ENCODE measurements at regions not wholly inside any gene's neighbourhood (a gene's known extent, or its start where the extent isn't known, plus 50 kb on each side); places are given as distances from the start of the nearest gene placed in this dataset.

DNA sequence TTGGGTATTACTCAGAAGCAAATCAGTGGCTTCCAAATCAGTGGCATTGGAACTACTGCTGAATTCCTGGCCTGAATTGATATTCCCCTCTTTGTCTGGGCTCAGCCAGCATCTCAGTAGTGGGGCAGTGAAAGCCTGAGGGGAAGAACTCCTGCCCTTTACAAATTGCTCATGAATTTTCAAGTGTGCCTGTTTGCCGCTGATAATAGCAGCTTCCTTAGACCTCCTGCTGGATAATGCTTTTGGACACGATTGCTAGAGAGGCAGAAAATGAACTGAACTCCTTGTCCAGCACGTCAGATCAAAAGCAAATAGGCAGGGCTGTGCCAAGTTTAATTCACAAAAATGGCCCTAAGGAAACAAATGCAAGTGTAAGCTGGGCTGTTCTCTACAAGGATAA lies 91.3 kb upstream of the GZMB start:
- DNase-seq = no peak
- no peak overlapping the region for H3K18ac ChIP-seq (ENCODE audit: low read depth, low read length)
- H3K4ac ChIP-seq (ENCODE audit: low read depth, low read length) = no peak overlapping the region
- TF ChIP-seq RFX5 (IDR thresholded peaks at IDR 0.05; ENCODE audit: low read depth, low read length) (no peak), FOS (IDR thresholded peaks at IDR 0.05; ENCODE audit: low read depth, low read length) (no peak), RAD21 (IDR thresholded peaks at IDR 0.05; ENCODE audit: low read length) (no peak), MAFK (IDR thresholded peaks at IDR 0.05; ENCODE audit: low read depth, low read length) (no peak), POLR2A (IDR thresholded peaks at IDR 0.05; ENCODE audit: low read depth, low read length) (no peak), MXI1 (IDR thresholded peaks at IDR 0.05; ENCODE audit: borderline replicate concordance, low read depth, low read length) (no peak), NFE2L2 (IDR thresholded peaks at IDR 0.05; ENCODE audit: low read depth, low read length) (no peak)
- TF ChIP-seq, protein P1, sequence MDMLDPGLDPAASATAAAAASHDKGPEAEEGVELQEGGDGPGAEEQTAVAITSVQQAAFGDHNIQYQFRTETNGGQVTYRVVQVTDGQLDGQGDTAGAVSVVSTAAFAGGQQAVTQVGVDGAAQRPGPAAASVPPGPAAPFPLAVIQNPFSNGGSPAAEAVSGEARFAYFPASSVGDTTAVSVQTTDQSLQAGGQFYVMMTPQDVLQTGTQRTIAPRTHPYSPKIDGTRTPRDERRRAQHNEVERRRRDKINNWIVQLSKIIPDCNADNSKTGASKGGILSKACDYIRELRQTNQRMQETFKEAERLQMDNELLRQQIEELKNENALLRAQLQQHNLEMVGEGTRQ (IDR thresholded peaks at IDR 0.05; ENCODE audit: low read depth, low read length) = no peak
- TF ChIP-seq, protein P2, sequence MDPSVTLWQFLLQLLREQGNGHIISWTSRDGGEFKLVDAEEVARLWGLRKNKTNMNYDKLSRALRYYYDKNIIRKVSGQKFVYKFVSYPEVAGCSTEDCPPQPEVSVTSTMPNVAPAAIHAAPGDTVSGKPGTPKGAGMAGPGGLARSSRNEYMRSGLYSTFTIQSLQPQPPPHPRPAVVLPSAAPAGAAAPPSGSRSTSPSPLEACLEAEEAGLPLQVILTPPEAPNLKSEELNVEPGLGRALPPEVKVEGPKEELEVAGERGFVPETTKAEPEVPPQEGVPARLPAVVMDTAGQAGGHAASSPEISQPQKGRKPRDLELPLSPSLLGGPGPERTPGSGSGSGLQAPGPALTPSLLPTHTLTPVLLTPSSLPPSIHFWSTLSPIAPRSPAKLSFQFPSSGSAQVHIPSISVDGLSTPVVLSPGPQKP (IDR thresholded peaks at IDR 0.05; ENCODE audit: borderline replicate concordance, low read depth, low read length) = no peak
- TF ChIP-seq, protein P3, sequence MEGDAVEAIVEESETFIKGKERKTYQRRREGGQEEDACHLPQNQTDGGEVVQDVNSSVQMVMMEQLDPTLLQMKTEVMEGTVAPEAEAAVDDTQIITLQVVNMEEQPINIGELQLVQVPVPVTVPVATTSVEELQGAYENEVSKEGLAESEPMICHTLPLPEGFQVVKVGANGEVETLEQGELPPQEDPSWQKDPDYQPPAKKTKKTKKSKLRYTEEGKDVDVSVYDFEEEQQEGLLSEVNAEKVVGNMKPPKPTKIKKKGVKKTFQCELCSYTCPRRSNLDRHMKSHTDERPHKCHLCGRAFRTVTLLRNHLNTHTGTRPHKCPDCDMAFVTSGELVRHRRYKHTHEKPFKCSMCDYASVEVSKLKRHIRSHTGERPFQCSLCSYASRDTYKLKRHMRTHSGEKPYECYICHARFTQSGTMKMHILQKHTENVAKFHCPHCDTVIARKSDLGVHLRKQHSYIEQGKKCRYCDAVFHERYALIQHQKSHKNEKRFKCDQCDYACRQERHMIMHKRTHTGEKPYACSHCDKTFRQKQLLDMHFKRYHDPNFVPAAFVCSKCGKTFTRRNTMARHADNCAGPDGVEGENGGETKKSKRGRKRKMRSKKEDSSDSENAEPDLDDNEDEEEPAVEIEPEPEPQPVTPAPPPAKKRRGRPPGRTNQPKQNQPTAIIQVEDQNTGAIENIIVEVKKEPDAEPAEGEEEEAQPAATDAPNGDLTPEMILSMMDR (conservative IDR thresholded peaks at IDR 0.05; ENCODE audit: low read depth, low read length) = no peak
- H3K4me3 ChIP-seq (ENCODE audit: insufficient read depth, low read depth, low read length) = no peak overlapping the region
- no peak for ATAC-seq (ENCODE audit: low read depth)
- POLR2A ChIA-PET (ENCODE audit: unreplicated experiment) = no interaction called here
- H3K79me1 ChIP-seq (ENCODE audit: low read depth in 1 of 2, low read length in 2 of 2) = no peaks in the 10 kb centered on the region
- no TSS peak for BruUV-seq (replicated peaks)
- WGBS, 2 experiments (ENCODE audit: extremely low coverage in 2 of 2, insufficient read length in 1 of 2) = 0% methylated on average over 3 of the region's 3 CpGs; no CpG with 5 or more reads in 1 of the 2 experiments
- no peak overlapping the region for H2BK120ac ChIP-seq (ENCODE audit: low read depth, low read length)
- H4K91ac ChIP-seq (ENCODE audit: insufficient read depth, low read depth, low read length) = no peak overlapping the region
- no peak overlapping the region for H2AK5ac ChIP-seq (ENCODE audit: low read depth, low read length)
- H2AFZ ChIP-seq (replicated peaks; ENCODE audit: low read length, poor library complexity) = no peak overlapping the region
- H3K9me3 ChIP-seq (ENCODE audit: control insufficient read depth, insufficient read depth, low read length) = no peaks in the 10 kb centered on the region
- H2BK5ac ChIP-seq (ENCODE audit: low read depth, low read length, poor library complexity, severe bottlenecking) = no peak overlapping the region
- no peak overlapping the region for H2BK15ac ChIP-seq (ENCODE audit: low read depth, low read length)
- dilution Hi-C loops (cut with HindIII; ENCODE audit: low sequenced_read_pairs, unreplicated experiment) = no loop called here
- H2AK9ac ChIP-seq (replicated peaks; ENCODE audit: low read depth, low read length, poor library complexity) = no peak overlapping the region
- H3K14ac ChIP-seq (replicated peaks; ENCODE audit: low read depth, low read length) = no peak overlapping the region
- CTCF ChIA-PET = no interaction called here
- H4K5ac ChIP-seq (ENCODE audit: low read depth, low read length) = no peak overlapping the region
- no peaks in the 10 kb centered on the region for H3K9me1 ChIP-seq (ENCODE audit: insufficient read depth, low read length)
- no peak overlapping the region for H3K56ac ChIP-seq (ENCODE audit: extremely low read depth, insufficient read depth, low read length)
- in situ Hi-C loops (cut with MboI; ENCODE audit: low sequenced_read_pairs) = loop anchor here (25.0 kb wide), 1 partner anchor 687 kb away; no protein-coding TSS in a partner anchor
- intact Hi-C loops (cut with micrococcal nuclease) = no loop called here
- no peak overlapping the region for H3K23ac ChIP-seq (ENCODE audit: low read depth, low read length)
- H3K9ac ChIP-seq (ENCODE audit: low read depth, low read length) = no peak overlapping the region
- no peak overlapping the region for H3K4me2 ChIP-seq (ENCODE audit: low read depth, low read length)
- no peaks in the 10 kb centered on the region for H3K27me3 ChIP-seq (ENCODE audit: control insufficient read depth, insufficient read depth, low read length)
- H4K8ac ChIP-seq (ENCODE audit: low read depth in 2 of 2, low read length in 2 of 2) = no peak overlapping the region
- no peak overlapping the region for H2BK20ac ChIP-seq (ENCODE audit: low read depth, low read length)
- no peaks in the 10 kb centered on the region for H3K36me3 ChIP-seq (ENCODE audit: control insufficient read depth, insufficient read depth, low read length)
- no peaks in the 10 kb centered on the region for H3K4me1 ChIP-seq (ENCODE audit: control insufficient read depth, insufficient read depth, low read length)
- no peak overlapping the region for H3K27ac ChIP-seq (ENCODE audit: insufficient read depth, low read length)
- no peaks in the 10 kb centered on the region for H4K20me1 ChIP-seq (ENCODE audit: insufficient read depth, low read length)

All from IMR-90 (cell line).